Effector memory CD8-positive, alpha-beta T cell (primary cell): ENCODE measurements at regions not wholly inside any gene's neighbourhood (a gene's known extent, or its start where the extent isn't known, plus 50 kb on each side); places are given as distances from the start of the nearest gene placed in this dataset.
"Not testable (repeated sequence)": the region's sequence is repeated elsewhere in the genome, so short reads cannot be mapped to it uniquely, and the experiment has no call there.

ENCODE experiments used
- ATAC-seq: fragments of 150-1000 bp; cut with Tn5 transposase; replicated peaks from 2 replicates; pipeline ENCODE4 v1.10.0; 2021; ENCODE audit warnings: mild to moderate bottlenecking, moderate library complexity
- DNase-seq, 3 experiments: peaks; one replicate each; pipeline ENCODE4 v3.0.0; 2021
- H3K27ac Mint-ChIP-seq, 2 donors: one replicate each; pipeline ENCODE4 v1.8.0; 2022; ENCODE audit warnings: mild to moderate bottlenecking in 2 of 2, mixed read lengths in 2 of 2, moderate library complexity in 2 of 2
- H3K27me3 Mint-ChIP-seq, 2 donors: one replicate each; pipeline ENCODE4 v1.8.0; 2022; ENCODE audit warnings: mixed read lengths in 2 of 2
- H3K36me3 Mint-ChIP-seq: one replicate; pipeline ENCODE4 v1.8.0; 2022; ENCODE audit warnings: mild to moderate bottlenecking, moderate library complexity, mixed read lengths; ENCODE audit not compliant: insufficient read depth
- H3K4me1 Mint-ChIP-seq, 2 donors: one replicate each; pipeline ENCODE4 v1.8.0; 2022; ENCODE audit warnings: low read depth in 2 of 2, mixed read lengths in 2 of 2
- H3K4me3 Mint-ChIP-seq, 2 donors: one replicate each; pipeline ENCODE4 v1.8.0; 2022; ENCODE audit warnings: mild to moderate bottlenecking in 2 of 2, mixed read lengths in 2 of 2, moderate library complexity in 2 of 2
- H3K9me3 Mint-ChIP-seq, 2 donors: one replicate each; pipeline ENCODE4 v1.8.0; 2022; ENCODE audit warnings: mixed read lengths in 2 of 2

DNA sequence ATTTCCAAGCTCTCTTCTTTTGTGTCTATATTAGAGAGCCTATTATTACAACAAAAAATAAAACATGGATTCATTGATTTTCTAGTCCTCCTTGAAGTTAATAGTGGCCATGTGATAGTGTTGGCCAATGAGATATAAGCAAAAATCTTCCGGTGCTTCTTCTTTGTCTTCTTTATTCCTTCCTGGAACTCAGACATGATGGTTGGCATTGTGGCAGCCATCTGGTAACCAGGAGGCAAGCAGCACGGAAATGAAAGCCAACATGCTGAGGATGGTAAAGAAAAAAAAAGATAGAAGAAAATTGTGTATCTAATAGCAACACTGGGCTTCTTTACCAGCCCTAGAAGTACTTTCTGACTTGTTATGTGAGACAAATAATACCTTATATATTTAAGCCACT, 50.8 kb upstream of the SEL1L start:
- Mint-ChIP-seq H3K9me3 (peaks cover 0 to 4% of the 10 kb centered on the region in 2 donors), H3K27ac (no peak overlapping the region), H3K27me3 (peaks cover 15 to 17% of the 10 kb centered on the region in 2 donors), H3K36me3 (no peaks in the 10 kb centered on the region), H3K4me3 (no peak overlapping the region), H3K4me1 (no peaks in the 10 kb centered on the region)
- DNase-seq (no peak), ATAC-seq (no peak)

DNA sequence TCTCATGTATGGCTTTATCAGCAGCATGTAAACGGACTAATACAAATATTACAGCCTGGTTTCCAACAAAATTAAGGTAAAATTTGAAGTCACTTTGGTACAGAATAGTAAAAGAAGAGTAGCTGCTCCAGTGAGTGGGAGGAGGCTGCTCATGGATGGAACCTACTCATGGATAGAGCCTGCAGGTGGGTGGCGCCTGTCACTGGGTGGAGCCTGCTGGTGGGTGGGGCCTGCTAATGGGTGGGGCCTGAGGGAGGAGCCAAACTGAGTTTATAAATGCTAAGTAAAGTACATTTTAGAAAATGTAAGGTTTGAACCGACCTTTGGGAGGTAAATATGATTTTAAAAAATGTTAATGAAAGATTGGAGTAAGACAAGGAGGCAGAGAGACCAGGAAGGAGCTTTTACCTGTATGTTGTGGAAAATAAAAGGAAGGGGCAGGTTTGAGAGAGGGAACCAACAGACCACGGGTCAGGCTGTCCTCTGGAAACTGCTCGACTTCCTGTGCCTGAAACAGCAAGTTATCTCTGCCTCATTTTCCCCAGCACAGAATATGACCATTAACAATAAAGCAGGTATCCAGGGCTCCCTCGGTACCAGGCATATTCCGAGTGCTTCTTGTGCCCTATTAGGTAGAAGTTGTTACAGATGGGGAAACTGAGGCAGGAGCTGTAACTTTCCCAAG, 55.9 kb upstream of the SEL1L start:
- H3K27ac Mint-ChIP-seq, result no peak overlapping the region

DNA sequence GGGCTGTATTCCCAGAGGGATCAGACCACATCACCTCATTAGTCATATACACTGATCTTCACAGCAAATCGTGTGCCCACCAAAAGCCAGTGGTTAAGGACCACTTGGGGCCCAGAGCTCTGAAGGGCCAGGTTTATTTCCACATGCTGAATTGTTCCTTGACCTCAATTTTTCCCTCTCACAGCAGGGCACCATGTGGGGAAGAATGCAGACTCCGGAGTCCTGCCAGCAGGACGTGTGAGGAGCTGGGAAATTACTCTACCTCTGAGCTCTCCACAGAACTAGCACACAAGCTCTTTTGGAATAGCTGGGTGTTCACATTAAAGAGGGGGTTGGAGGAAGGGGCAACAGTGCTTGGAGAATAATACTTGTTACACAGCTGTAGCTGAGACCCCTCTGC, 57.6 kb upstream of the SEL1L start:
- Mint-ChIP-seq H3K27ac (no peak overlapping the region), H3K4me1 (no peaks in the 10 kb centered on the region), H3K27me3 (peaks cover 20 to 38% of the 10 kb centered on the region in 2 donors), H3K9me3 (no peaks in the 10 kb centered on the region), H3K36me3 (no peaks in the 10 kb centered on the region), H3K4me3 (no peak overlapping the region)
- no peak for ATAC-seq
- DNase-seq, result no peak

More for the DNA sequence above, 55.9 kb upstream of the SEL1L start:
- Mint-ChIP-seq H3K9me3 (no peaks in the 10 kb centered on the region), H3K36me3 (no peaks in the 10 kb centered on the region), H3K4me3 (no peak overlapping the region), H3K27me3 (peaks cover 9 to 27% of the 10 kb centered on the region in 2 donors), H3K4me1 (no peaks in the 10 kb centered on the region)
- ATAC-seq (no peak), DNase-seq (no peak)

DNA sequence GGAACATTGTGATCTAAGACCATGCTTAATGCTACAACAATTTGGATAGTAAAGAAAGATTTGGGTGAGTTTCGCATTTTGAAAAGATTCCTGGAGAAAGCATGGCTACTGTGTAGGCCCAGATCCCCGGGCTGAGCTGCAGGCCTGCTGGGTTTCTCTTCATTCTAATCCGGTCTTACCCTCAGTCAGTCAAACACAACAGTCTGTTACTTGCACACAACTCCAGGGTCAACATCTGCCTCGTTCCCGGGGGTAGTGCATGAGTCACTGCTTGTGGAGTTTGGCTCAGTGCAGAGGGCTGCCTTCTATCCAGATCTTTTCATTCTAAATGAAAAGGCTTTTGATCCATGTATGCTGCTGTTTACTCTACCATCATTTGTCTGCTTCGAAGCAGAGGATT, 60.4 kb upstream of the SEL1L start:
- DNase-seq (no peak), ATAC-seq (no peak)
- H3K4me1 Mint-ChIP-seq, result no peaks in the 10 kb centered on the region
- H3K27ac Mint-ChIP-seq, result no peak overlapping the region
- H3K4me3 Mint-ChIP-seq, result no peak overlapping the region
- no peaks in the 10 kb centered on the region for H3K9me3 Mint-ChIP-seq
- peaks cover 30 to 48% of the 10 kb centered on the region in 2 donors for H3K27me3 Mint-ChIP-seq
- no peaks in the 10 kb centered on the region for H3K36me3 Mint-ChIP-seq

DNA sequence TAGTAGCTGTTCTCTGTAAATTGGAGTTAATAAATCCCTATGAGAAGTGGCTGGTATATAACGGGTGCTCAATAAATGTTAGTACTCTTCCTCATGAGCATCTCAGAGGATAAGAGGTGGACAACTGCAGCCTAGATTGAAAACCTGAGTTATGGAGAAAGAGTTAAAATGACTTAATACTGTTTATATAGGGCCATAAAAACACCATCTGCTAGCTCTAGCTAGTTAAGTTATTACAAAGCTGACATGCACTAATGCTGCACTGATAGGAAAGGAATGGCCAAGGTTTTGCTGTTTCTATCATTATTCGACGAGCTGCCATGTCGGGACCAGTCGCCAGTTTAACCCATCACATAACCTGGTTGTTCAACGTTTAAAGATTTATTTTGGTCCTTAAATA, 72.0 kb upstream of the SEL1L start:
- H3K9me3 Mint-ChIP-seq, result no peaks in the 10 kb centered on the region
- peaks cover 32 to 36% of the 10 kb centered on the region in 2 donors for H3K27me3 Mint-ChIP-seq

DNA sequence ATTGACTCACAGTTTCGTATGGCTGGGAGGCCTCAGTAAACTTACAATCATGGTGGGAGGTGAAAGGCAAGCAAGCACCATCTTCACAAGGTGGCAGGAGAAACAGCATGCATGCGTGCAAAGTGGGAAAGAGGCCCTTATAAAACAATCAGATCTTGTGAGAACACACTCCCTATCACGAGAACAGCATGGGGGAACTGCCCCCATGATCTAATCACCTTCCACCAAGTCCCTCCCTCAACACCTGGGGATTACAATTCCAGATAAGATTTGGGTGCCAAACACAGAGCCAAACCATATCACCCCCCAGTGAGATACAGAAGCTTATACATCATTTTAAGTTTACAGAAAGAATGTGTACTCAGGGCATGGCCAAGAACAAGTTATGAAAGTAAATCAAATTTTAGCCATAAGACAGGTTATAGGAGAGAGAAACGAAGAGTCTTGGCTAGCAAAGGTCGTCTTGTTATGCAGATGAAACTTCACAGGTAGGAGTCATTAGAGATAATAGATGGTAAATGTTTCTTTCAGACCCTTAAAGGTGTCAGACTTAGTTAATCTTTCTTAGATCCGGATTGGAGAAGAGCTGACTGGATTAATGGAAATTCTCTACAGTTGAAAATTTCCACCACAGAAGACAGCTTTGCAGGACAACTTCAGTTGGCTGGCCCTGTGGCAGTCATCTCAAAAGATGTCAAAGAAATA, 79.8 kb upstream of the SEL1L start:
- H3K4me1 Mint-ChIP-seq, result no peaks in the 10 kb centered on the region
- no peak for DNase-seq
- H3K9me3 Mint-ChIP-seq, result peaks cover 0 to 1% of the 10 kb centered on the region in 2 donors
- no peak overlapping the region for H3K4me3 Mint-ChIP-seq
- no peak overlapping the region for H3K27ac Mint-ChIP-seq
- H3K36me3 Mint-ChIP-seq, result no peaks in the 10 kb centered on the region
- no peak for ATAC-seq
- peaks cover 7 to 19% of the 10 kb centered on the region in 2 donors for H3K27me3 Mint-ChIP-seq

More for the DNA sequence above, 72.0 kb upstream of the SEL1L start:
- H3K36me3 Mint-ChIP-seq, result no peaks in the 10 kb centered on the region
- DNase-seq (no peak), ATAC-seq (no peak)
- no peak overlapping the region for H3K27ac Mint-ChIP-seq
- no peak overlapping the region for H3K4me3 Mint-ChIP-seq
- no peaks in the 10 kb centered on the region for H3K4me1 Mint-ChIP-seq

DNA sequence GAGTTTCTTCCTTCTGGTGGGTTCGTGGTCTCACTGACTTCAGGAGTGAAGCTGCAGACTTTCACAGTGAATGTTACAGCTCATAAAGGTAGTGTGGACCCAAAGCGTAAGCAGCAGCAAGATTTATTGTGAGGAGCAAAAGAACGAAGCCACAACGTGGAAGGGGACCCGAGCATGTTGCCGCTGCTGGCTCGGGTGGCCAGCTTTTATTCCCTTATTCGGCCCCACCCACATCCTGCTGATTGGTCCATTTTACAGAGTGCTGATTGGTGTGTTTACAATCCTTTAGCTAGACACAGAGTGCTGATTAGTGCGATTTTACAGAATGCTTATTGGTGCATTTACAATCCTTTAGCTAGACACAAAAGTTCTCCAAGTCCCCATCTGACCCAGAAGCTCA, 80.6 kb upstream of the SEL1L start:
- DNase-seq, H3K4me1 Mint-ChIP-seq, H3K4me3 Mint-ChIP-seq, H3K9me3 Mint-ChIP-seq, H3K36me3 Mint-ChIP-seq, H3K27ac Mint-ChIP-seq, ATAC-seq: not testable (repeated sequence)
- peaks cover 0 to 18% of the 10 kb centered on the region in 2 donors for H3K27me3 Mint-ChIP-seq

DNA sequence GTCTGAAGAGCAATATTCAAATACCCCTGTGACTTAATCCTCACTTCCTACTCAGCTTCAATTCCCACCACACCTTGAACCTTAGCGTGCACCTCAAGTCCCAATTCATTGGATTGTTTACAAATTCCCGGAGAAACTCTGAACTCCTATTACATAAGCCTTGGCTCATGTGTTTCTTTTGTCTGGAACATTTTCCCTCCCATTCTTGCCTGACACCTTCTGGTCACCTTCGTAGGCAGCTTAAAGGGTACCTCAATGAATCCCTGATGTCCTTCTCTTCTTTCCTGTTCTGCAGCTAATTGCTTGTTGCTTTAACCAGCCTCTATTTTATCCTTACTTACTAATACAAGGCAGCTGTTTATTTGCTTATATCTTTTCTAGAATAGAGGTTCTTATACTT, 85.0 kb upstream of the SEL1L start:
- H3K27ac Mint-ChIP-seq, result no peak overlapping the region
- no peaks in the 10 kb centered on the region for H3K36me3 Mint-ChIP-seq
- peaks cover 0 to 10% of the 10 kb centered on the region in 2 donors for H3K27me3 Mint-ChIP-seq
- H3K4me1 Mint-ChIP-seq, result no peaks in the 10 kb centered on the region
- DNase-seq (no peak), ATAC-seq (no peak)
- H3K9me3 Mint-ChIP-seq, result no peaks in the 10 kb centered on the region
- no peak overlapping the region for H3K4me3 Mint-ChIP-seq

DNA sequence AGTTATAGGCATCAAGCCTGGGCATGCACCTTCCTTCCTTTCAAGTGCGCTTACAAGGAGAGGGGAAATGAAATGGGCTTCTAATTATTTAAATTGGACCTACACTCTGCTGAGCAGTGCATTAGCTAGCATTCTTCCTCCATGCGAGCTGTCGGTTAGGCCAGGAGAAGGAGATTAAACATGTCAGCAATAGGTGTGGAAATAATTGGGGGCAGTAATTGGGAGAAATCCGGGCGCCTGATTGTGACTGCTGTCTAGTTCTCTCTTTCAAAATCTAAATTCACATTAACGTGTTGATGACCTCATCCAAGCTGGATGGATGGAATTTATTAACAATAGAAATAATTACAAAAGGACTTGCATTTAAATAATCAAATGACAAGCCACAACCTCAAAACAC, 86.2 kb upstream of the SEL1L start:
- no peak overlapping the region for H3K27ac Mint-ChIP-seq
- ATAC-seq, result no peak
- no peaks in the 10 kb centered on the region for H3K9me3 Mint-ChIP-seq
- H3K27me3 Mint-ChIP-seq, result peaks cover 5 to 10% of the 10 kb centered on the region in 2 donors
- no peak for DNase-seq
- H3K36me3 Mint-ChIP-seq, result no peaks in the 10 kb centered on the region
- H3K4me3 Mint-ChIP-seq, result no peak overlapping the region
- no peaks in the 10 kb centered on the region for H3K4me1 Mint-ChIP-seq

DNA sequence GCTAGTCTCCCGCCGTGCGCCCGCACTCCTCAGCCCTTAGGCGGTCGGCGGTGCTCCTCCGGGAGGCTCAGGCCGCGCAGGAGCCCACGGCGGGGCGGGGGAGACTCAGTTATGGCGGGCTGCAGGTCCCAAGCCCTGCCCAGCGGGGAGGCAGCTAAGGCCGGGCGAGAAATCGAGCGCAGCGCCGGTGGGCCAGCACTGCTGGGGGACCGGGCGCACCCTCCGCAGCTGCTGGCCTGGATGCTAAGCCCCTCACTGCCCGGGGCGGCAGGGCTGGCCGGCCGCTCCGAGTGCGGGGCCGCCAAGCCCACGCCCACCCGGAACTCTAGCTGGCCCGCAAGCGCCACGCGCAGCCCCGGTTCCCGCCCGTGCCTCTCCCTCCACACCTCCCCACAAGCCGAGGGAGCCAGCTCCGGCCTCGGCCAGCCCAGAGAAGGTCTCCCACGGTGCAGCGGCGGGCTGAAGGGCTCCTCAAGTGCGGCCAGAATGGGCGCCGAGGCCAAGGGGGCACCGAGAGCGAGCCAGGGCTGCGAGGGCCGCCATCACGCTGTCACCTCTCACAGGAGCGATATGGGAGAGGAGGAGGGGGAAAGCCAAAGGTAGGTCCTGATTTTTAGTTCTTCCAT, 90.2 kb upstream of the SEL1L start:
- not testable (repeated sequence) for H3K27ac Mint-ChIP-seq, H3K36me3 Mint-ChIP-seq, DNase-seq, H3K27me3 Mint-ChIP-seq, H3K9me3 Mint-ChIP-seq, ATAC-seq, H3K4me1 Mint-ChIP-seq, H3K4me3 Mint-ChIP-seq

DNA sequence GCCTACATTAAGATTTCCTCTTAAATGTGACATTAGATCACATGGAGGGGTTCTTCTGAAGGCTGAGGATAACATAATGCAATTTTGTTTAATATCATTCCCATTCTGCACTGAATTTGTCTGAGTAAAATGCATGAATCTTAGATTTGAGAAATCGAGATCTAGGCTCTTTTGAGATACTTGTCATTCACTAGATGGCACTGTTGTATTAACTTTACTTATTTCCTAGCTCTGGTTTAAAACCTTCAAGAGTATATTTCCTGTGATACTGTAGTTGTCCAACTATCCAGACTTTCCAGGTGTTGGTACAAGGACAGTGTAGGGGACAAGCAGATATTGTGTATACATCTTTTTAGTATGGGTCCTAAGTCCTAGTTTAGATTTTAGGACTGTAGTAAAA, 91.7 kb upstream of the SEL1L start:
- H3K4me1 Mint-ChIP-seq, result no peaks in the 10 kb centered on the region
- no peaks in the 10 kb centered on the region for H3K9me3 Mint-ChIP-seq
- peaks cover 0 to 13% of the 10 kb centered on the region in 2 donors for H3K27me3 Mint-ChIP-seq
- H3K4me3 Mint-ChIP-seq, result no peak overlapping the region
- no peak for DNase-seq
- H3K27ac Mint-ChIP-seq, result no peak overlapping the region
- H3K36me3 Mint-ChIP-seq, result no peaks in the 10 kb centered on the region
- ATAC-seq, result no peak

DNA sequence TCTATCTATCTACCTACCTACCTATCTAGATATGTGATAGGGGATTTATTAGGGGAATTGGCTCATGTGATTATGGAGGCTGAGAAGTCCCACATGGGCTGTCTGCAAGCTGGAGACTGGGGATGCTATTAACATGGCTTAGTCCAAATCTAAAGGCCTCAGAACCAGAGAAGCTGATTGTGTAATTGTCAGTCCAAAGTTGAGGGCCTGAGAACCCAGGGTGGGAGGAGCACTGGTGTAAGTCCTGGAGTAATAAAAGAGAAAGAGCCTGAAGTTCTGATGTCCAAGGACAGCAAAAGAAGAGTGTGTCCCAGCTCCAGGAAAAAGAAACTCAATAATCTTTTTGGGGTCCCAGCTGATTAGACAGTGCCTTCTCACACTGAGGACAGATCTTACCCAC, 98.5 kb upstream of the SEL1L start:
- no peak overlapping the region for H3K4me3 Mint-ChIP-seq
- no peaks in the 10 kb centered on the region for H3K36me3 Mint-ChIP-seq
- DNase-seq (no peak), ATAC-seq (no peak)
- H3K9me3 Mint-ChIP-seq, result no peaks in the 10 kb centered on the region
- peaks cover 9 to 18% of the 10 kb centered on the region in 2 donors for H3K27me3 Mint-ChIP-seq
- no peaks in the 10 kb centered on the region for H3K4me1 Mint-ChIP-seq
- H3K27ac Mint-ChIP-seq, result no peak overlapping the region

DNA sequence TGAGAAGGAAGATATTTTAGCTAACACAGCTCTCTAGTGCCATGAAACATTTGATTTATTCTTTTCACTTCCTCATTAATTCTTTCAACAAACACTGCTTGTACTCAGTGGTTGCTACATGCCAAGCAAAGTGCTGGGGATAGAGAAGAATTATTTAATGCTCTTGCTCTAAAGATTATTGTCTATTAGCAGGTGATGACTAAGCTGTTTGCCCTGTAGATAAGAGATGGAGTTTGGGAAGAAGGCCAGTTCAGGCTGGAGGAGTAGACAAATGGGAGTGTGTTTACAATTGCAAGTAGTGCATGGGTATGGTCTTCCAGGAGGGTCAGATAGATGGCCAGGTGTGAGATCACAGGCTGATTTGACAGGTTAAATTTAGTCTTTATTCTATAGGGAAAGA, 99.8 kb upstream of the SEL1L start:
- Mint-ChIP-seq H3K9me3 (no peaks in the 10 kb centered on the region), H3K4me1 (no peaks in the 10 kb centered on the region), H3K27ac (no peak overlapping the region), H3K27me3 (peaks cover 9 to 18% of the 10 kb centered on the region in 2 donors), H3K4me3 (no peak overlapping the region), H3K36me3 (no peaks in the 10 kb centered on the region)
- ATAC-seq (no peak), DNase-seq (no peak)

DNA sequence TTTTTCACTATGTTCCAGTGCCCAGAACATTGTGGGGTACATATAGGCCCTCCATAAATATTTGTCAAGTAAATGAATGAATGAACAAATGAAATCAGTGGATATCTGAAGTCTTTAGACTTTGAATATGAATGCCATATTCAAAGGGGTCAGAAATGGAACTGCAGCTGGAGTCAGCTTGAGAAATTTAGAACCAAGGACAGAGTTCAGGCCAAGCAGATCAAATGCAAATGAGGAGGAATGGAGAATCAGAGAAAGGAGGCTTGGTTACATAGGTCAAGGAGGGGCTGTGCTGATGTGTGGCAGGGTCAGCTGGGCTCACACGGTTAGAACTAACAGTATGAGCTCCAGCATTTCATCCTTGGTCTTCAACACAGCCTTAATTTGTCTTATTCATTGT, 104.0 kb upstream of the SEL1L start:
- Mint-ChIP-seq H3K36me3 (no peaks in the 10 kb centered on the region), H3K4me3 (no peak overlapping the region), H3K27ac (no peak overlapping the region), H3K27me3 (peaks cover 10 to 20% of the 10 kb centered on the region in 2 donors), H3K9me3 (no peaks in the 10 kb centered on the region), H3K4me1 (no peaks in the 10 kb centered on the region)
- no peak for ATAC-seq
- DNase-seq, result no peak
